ENCODE measurements at regions not wholly inside any gene's neighbourhood (a gene's known extent, or its start where the extent isn't known, plus 50 kb on each side); places are given as distances from the start of the nearest gene placed in this dataset.

DNA sequence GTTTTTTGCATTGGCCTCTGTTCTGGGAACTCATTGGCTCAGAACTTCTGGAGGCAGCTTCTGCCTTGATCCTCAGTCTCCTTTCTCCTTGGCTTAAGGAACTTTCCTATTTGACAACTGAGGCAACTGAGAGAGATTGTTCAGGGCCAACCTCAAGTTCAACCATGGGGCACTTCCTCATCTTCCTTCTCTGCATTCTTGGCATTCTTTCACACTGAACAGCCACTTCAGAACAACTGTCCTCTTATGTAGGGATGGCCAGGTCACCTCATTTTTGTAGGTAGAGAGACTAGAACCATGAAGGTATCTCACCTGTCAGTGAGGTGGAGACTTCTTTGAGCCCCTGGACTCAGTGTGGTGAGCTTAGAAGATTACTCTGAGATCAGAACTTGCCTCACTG lies 63.0 kb upstream of the NRXN3 start:
- POLR2A ChIA-PET = no interaction called here
- Histone ChIP-seq H3K4me3 (no peak overlapping the region), H3K4me2 (no peak overlapping the region), H3K4me1 (no peaks in the 10 kb centered on the region), H3K9me3 (no peaks in the 10 kb centered on the region), H3K27ac (no peak overlapping the region)
- FAIRE-seq = no peak
- no peak for ATAC-seq
- TF ChIP-seq MYC (IDR thresholded peaks at IDR 0.05; ENCODE audit: borderline replicate concordance, low read length) (no peak), CBX8 (IDR thresholded peaks at IDR 0.05) (no peak), PBX3 (IDR thresholded peaks at IDR 0.05) (no peak), HEYL (CRISPR knock-in tag; IDR thresholded peaks at IDR 0.05) (no peak), BHLHE40 (IDR thresholded peaks at IDR 0.05; ENCODE audit: low read depth, low read length) (no peak), GATA3 (IDR thresholded peaks at IDR 0.05; ENCODE audit: borderline replicate concordance) (no peak), HOXB5 (CRISPR knock-in tag; IDR thresholded peaks at IDR 0.05) (no peak), NFE2L2 (conservative IDR thresholded peaks at IDR 0.05; ENCODE audit: low read length) (no peak), EP300 (IDR thresholded peaks at IDR 0.05) (no peak), NR3C1 (IDR thresholded peaks at IDR 0.05) (no peak), HMGXB4 (CRISPR knock-in tag; IDR thresholded peaks at IDR 0.05; ENCODE audit: borderline replicate concordance) (no peak), RNF2 (IDR thresholded peaks at IDR 0.05; ENCODE audit: borderline replicate concordance, low read depth) (no peak), KDM1A (IDR thresholded peaks at IDR 0.05; ENCODE audit: low read depth) (no peak), POLR2AphosphoS2 (conservative IDR thresholded peaks at IDR 0.05; ENCODE audit: low read length) (no peak), ZSCAN20 (CRISPR knock-in tag; IDR thresholded peaks at IDR 0.05) (no peak), CBX2 (IDR thresholded peaks at IDR 0.05; ENCODE audit: borderline replicate concordance, low read depth) (no peak)
- TF ChIP-seq, protein P1, sequence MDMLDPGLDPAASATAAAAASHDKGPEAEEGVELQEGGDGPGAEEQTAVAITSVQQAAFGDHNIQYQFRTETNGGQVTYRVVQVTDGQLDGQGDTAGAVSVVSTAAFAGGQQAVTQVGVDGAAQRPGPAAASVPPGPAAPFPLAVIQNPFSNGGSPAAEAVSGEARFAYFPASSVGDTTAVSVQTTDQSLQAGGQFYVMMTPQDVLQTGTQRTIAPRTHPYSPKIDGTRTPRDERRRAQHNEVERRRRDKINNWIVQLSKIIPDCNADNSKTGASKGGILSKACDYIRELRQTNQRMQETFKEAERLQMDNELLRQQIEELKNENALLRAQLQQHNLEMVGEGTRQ (IDR thresholded peaks at IDR 0.05) = no peak
- TF ChIP-seq, protein P2, sequence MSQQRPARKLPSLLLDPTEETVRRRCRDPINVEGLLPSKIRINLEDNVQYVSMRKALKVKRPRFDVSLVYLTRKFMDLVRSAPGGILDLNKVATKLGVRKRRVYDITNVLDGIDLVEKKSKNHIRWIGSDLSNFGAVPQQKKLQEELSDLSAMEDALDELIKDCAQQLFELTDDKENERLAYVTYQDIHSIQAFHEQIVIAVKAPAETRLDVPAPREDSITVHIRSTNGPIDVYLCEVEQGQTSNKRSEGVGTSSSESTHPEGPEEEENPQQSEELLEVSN (IDR thresholded peaks at IDR 0.05; ENCODE audit: borderline replicate concordance, low read depth) = no peak
- no peak for DNase-seq (ENCODE audit: low read depth in 1 of 2, low spot score in 1 of 2)
- CTCF ChIA-PET = interaction anchor here (0.5 kb wide), 1 partner anchor 265 kb away, joined by 3 read pairs; no protein-coding TSS in a partner anchor

GRCh38 chr14:78119440-78119839 lies 50.7 kb upstream of the NRXN3 start:
- no peak for ATAC-seq
- DNase-seq (ENCODE audit: low read depth in 1 of 2, low spot score in 1 of 2) = no peak
- Histone ChIP-seq H3K27ac (no peak overlapping the region), H3K9me3 (no peaks in the 10 kb centered on the region), H3K4me3 (no peak overlapping the region), H3K4me2 (no peak overlapping the region), H3K4me1 (no peaks in the 10 kb centered on the region)
- no peak for FAIRE-seq
- TF ChIP-seq RARB (CRISPR knock-in tag; IDR thresholded peaks at IDR 0.05) (no peak), MAFK (IDR thresholded peaks at IDR 0.05; ENCODE audit: partially characterized antibody) (peak; percentile 69), SREBF2 (IDR thresholded peaks at IDR 0.05) (no peak), CBX8 (IDR thresholded peaks at IDR 0.05) (no peak), RNF2 (IDR thresholded peaks at IDR 0.05; ENCODE audit: borderline replicate concordance, low read depth) (no peak)
- ChIA-PET POLR2A (no interaction called here), CTCF (interaction anchor here (0.6 kb wide), 1 partner anchor 270 kb away, joined by 3 read pairs; no protein-coding TSS in a partner anchor)
- 91% methylated on average over 3 of the region's 3 CpGs for WGBS (ENCODE audit: missing lambda C conversion rate)

Data from A549 (cell line).